SK-N-SH (cell line): ENCODE measurements at regions not wholly inside any gene's neighbourhood (a gene's known extent, or its start where the extent isn't known, plus 50 kb on each side); places are given as distances from the start of the nearest gene placed in this dataset.

Experiments
- CTCF ChIA-PET: fragments of 300-600, 350-600 bp; formaldehyde crosslinking; extraction: SDS; loops from one replicate; lab custom pipeline; 2021; lab: Yijun Ruan, JAX
- POLR2A ChIA-PET: fragments of 350-600 bp; sonication (Branson Sonifier 250); formaldehyde crosslinking; extraction: SDS; loops from one replicate; lab custom pipeline; 2020; ENCODE audit warnings: antibody characterized with exemption, inconsistent platforms; lab: Yijun Ruan, JAX
- DNase-seq: peaks from one replicate; pipeline ENCODE4 v3.0.0; 2012
- H2AFZ ChIP-seq: fragments of 200-600 bp; sonication (generic); 2 replicates; pipeline ENCODE4 v1.8.1; 2016; ENCODE audit warnings: antibody characterized with exemption, mild to moderate bottlenecking, low read depth
- H3F3A ChIP-seq: fragments of 200-600 bp; sonication (generic); replicated peaks from 2 replicates; pipeline ENCODE3; 2016; ENCODE audit warnings: antibody characterized with exemption, mild to moderate bottlenecking; ENCODE audit not compliant: insufficient read depth
- H3K27ac ChIP-seq, 2 experiments: fragments of 200-500 bp in 1 of 2; fragments of 200-600 bp in 1 of 2; sonication (Bioruptor generic) in 1 of 2; sonication (generic), shearing (Covaris generic) in 1 of 2; 2 replicates each; pipeline versions ENCODE4 v1.5.1 to v1.6.1; 2014 to 2016; ENCODE audit warnings: low read depth in 2 of 2, inconsistent platforms in 1 of 2, low read length in 1 of 2, mild to moderate bottlenecking in 1 of 2, mixed read lengths in 1 of 2
- H3K27me3 ChIP-seq: fragments of 200-600 bp; sonication (generic), shearing (Covaris generic); 2 replicates; pipeline ENCODE4 v1.6.1; 2016; ENCODE audit warnings: mixed run types; ENCODE audit not compliant: insufficient read depth
- H3K36me3 ChIP-seq, 2 experiments: fragments of 200-500 bp in 1 of 2; fragments of 200-600 bp in 1 of 2; sonication (Bioruptor generic) in 1 of 2; sonication (generic) in 1 of 2; replicated peaks in 1 of 2; 2 replicates each; pipeline versions ENCODE3 to v1.5.1; 2014 to 2016; ENCODE audit warnings: low read length in 1 of 2, mild to moderate bottlenecking in 1 of 2; ENCODE audit not compliant: insufficient read depth in 2 of 2, control insufficient read depth in 1 of 2
- H3K4me1 ChIP-seq, 2 experiments: fragments of 200-500 bp in 1 of 2; fragments of 200-600 bp in 1 of 2; sonication (Bioruptor generic) in 1 of 2; sonication (generic), shearing (Covaris generic) in 1 of 2; 2 replicates each; pipeline versions ENCODE4 v1.5.1 to v1.6.1; 2014 to 2016; ENCODE audit warnings: low read depth in 1 of 2, low read length in 1 of 2, mixed run types in 1 of 2; ENCODE audit not compliant: insufficient read depth in 2 of 2, control insufficient read depth in 1 of 2
- H3K4me2 ChIP-seq: fragments of 200-600 bp; sonication (generic), shearing (Covaris generic); 2 replicates; pipeline ENCODE4 v1.6.1; 2017; ENCODE audit warnings: mixed run types
- H3K4me3 ChIP-seq, 2 experiments: fragments of 200-500 bp in 1 of 2; fragments of 200-600 bp in 1 of 2; sonication (Bioruptor generic) in 1 of 2; sonication (generic), shearing (Covaris generic) in 1 of 2; 2 replicates each; pipeline versions ENCODE4 v1.5.1 to v1.8.1; 2014 to 2016; ENCODE audit warnings: low read depth in 2 of 2, inconsistent platforms in 1 of 2, low read length in 1 of 2, mild to moderate bottlenecking in 1 of 2, mixed read lengths in 1 of 2, moderate library complexity in 1 of 2
- H3K79me2 ChIP-seq: fragments of 200-600 bp; sonication (generic); 2 replicates; pipeline ENCODE4 v1.8.1; 2017; ENCODE audit warnings: mild to moderate bottlenecking; ENCODE audit not compliant: insufficient read depth
- H3K9ac ChIP-seq: fragments of 200-600 bp; sonication (generic); 2 replicates; pipeline ENCODE4 v1.6.1; 2017; ENCODE audit warnings: mixed run types
- H3K9me2 ChIP-seq: fragments of 200-600 bp; sonication (generic); 2 replicates; pipeline ENCODE4 v1.6.1; 2017; ENCODE audit warnings: mixed run types
- H3K9me3 ChIP-seq: fragments of 200-600 bp; sonication (generic); 2 replicates; pipeline ENCODE4 v1.6.1; 2017; ENCODE audit warnings: mixed run types, mild to moderate bottlenecking, moderate library complexity
- H4K20me1 ChIP-seq: fragments of 200-600 bp; sonication (generic); 2 replicates; pipeline ENCODE4 v1.6.1; 2017; ENCODE audit warnings: mild to moderate bottlenecking, mixed run types; ENCODE audit not compliant: insufficient read depth
- CHD2 ChIP-seq: fragments of 150-350 bp; IDR thresholded peaks from 2 replicates; pipeline ENCODE4 v1.6.1; 2018; ENCODE audit warnings: low read length; ENCODE audit not compliant: partially characterized antibody
- ELF1 ChIP-seq: IDR thresholded peaks from 2 replicates; pipeline ENCODE4 v1.4.0; 2012
- FOXM1 ChIP-seq: IDR thresholded peaks from 2 replicates; pipeline ENCODE4 v1.4.0; 2012; ENCODE audit warnings: low read depth, mild to moderate bottlenecking
- MEF2A ChIP-seq: IDR thresholded peaks from 2 replicates; pipeline ENCODE4 v1.4.0; 2012; ENCODE audit warnings: low read depth, borderline replicate concordance
- NFIC ChIP-seq: IDR thresholded peaks from 2 replicates; pipeline ENCODE4 v1.4.0; 2012; ENCODE audit warnings: borderline replicate concordance
- NRF1 ChIP-seq: IDR thresholded peaks from 2 replicates; pipeline ENCODE4 v1.6.1; 2012; ENCODE audit warnings: low read depth, mild to moderate bottlenecking, low read length
- RCOR1 ChIP-seq: fragments of 150-350 bp; IDR thresholded peaks from 2 replicates; pipeline ENCODE4 v1.6.1; 2017; ENCODE audit warnings: antibody characterized with exemption, low read length
- RXRA ChIP-seq: IDR thresholded peaks from 2 replicates; pipeline ENCODE4 v1.4.0; 2012; ENCODE audit warnings: low read depth, mild to moderate bottlenecking, borderline replicate concordance
- SIN3A ChIP-seq: IDR thresholded peaks from 2 replicates; pipeline ENCODE4 v1.6.1; 2012; ENCODE audit warnings: low read depth, mild to moderate bottlenecking, low read length, moderate library complexity, borderline replicate concordance
- TAF1 ChIP-seq: IDR thresholded peaks from 2 replicates; pipeline ENCODE4 v1.6.1; 2012; ENCODE audit warnings: low read depth, mild to moderate bottlenecking, low read length, moderate library complexity, borderline replicate concordance
- USF1 ChIP-seq: IDR thresholded peaks from 2 replicates; pipeline ENCODE4 v1.4.0; 2012; ENCODE audit warnings: low read depth, borderline replicate concordance
- USF2 ChIP-seq: fragments of 150-350 bp; IDR thresholded peaks from 2 replicates; pipeline ENCODE4 v1.6.1; 2017; ENCODE audit warnings: antibody characterized with exemption, low read length, low read depth, borderline replicate concordance
- ZBTB33 ChIP-seq: IDR thresholded peaks from 2 replicates; pipeline ENCODE4 v1.4.0; 2012; ENCODE audit warnings: low read depth, borderline replicate concordance
- WGBS: methylation state at CpG from one replicate; pipeline ENCODE4 v1.1.6; 2017; ENCODE audit warnings: low lambda C conversion rate; 5-methylcytosine and 5-hydroxymethylcytosine counted together
- TF ChIP-seq, protein P1 (sequence below): fragments of 200-600 bp; sonication (generic); IDR thresholded peaks from 2 replicates; pipeline ENCODE4 v1.6.1; 2017; ENCODE audit warnings: antibody characterized with exemption, mild to moderate bottlenecking, moderate library complexity
- TF ChIP-seq, protein P2 (sequence below): IDR thresholded peaks from 2 replicates; pipeline ENCODE4 v1.6.1; 2012; ENCODE audit warnings: mild to moderate bottlenecking, low read depth, low read length, moderate library complexity

- Histone ChIP-seq H3K9me3 (no peaks in the 10 kb centered on the region), H3K9me2 (no peaks in the 10 kb centered on the region), H3K79me2 (no peaks in the 10 kb centered on the region), H3F3A (no peaks in the 10 kb centered on the region), H3K27me3 (no peaks in the 10 kb centered on the region), H3K9ac (no peak overlapping the region), H3K27ac (no peak overlapping the region), H3K4me2 (no peak overlapping the region), H4K20me1 (no peaks in the 10 kb centered on the region), H3K4me3 (no peak overlapping the region), H2AFZ (no peak overlapping the region), H3K36me3 (no peaks in the 10 kb centered on the region), H3K4me1 (peaks cover 4 to 42% of the 10 kb centered on the region in 2 experiments; a peak in 3 of 4 replicates)
- 96% methylated on average over 6 of the region's 6 CpGs for WGBS
- TF ChIP-seq FOXM1 (no peak), USF1 (no peak), USF2 (no peak), ZBTB33 (no peak), NFIC (no peak), RCOR1 (no peak), CHD2 (no peak), MEF2A (no peak), ELF1 (no peak), NRF1 (no peak), SIN3A (no peak), TAF1 (no peak), RXRA (no peak)
- TF ChIP-seq, protein P1, sequence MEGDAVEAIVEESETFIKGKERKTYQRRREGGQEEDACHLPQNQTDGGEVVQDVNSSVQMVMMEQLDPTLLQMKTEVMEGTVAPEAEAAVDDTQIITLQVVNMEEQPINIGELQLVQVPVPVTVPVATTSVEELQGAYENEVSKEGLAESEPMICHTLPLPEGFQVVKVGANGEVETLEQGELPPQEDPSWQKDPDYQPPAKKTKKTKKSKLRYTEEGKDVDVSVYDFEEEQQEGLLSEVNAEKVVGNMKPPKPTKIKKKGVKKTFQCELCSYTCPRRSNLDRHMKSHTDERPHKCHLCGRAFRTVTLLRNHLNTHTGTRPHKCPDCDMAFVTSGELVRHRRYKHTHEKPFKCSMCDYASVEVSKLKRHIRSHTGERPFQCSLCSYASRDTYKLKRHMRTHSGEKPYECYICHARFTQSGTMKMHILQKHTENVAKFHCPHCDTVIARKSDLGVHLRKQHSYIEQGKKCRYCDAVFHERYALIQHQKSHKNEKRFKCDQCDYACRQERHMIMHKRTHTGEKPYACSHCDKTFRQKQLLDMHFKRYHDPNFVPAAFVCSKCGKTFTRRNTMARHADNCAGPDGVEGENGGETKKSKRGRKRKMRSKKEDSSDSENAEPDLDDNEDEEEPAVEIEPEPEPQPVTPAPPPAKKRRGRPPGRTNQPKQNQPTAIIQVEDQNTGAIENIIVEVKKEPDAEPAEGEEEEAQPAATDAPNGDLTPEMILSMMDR = no peak
- TF ChIP-seq, protein P2, sequence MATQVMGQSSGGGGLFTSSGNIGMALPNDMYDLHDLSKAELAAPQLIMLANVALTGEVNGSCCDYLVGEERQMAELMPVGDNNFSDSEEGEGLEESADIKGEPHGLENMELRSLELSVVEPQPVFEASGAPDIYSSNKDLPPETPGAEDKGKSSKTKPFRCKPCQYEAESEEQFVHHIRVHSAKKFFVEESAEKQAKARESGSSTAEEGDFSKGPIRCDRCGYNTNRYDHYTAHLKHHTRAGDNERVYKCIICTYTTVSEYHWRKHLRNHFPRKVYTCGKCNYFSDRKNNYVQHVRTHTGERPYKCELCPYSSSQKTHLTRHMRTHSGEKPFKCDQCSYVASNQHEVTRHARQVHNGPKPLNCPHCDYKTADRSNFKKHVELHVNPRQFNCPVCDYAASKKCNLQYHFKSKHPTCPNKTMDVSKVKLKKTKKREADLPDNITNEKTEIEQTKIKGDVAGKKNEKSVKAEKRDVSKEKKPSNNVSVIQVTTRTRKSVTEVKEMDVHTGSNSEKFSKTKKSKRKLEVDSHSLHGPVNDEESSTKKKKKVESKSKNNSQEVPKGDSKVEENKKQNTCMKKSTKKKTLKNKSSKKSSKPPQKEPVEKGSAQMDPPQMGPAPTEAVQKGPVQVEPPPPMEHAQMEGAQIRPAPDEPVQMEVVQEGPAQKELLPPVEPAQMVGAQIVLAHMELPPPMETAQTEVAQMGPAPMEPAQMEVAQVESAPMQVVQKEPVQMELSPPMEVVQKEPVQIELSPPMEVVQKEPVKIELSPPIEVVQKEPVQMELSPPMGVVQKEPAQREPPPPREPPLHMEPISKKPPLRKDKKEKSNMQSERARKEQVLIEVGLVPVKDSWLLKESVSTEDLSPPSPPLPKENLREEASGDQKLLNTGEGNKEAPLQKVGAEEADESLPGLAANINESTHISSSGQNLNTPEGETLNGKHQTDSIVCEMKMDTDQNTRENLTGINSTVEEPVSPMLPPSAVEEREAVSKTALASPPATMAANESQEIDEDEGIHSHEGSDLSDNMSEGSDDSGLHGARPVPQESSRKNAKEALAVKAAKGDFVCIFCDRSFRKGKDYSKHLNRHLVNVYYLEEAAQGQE = no peak
- POLR2A ChIA-PET = no interaction called here
- CTCF ChIA-PET = interaction anchor here (1.4 kb wide), 1 partner anchor 10 kb away, joined by 5 read pairs; no protein-coding TSS in a partner anchor
- no peak for DNase-seq
These were observed 127.6 kb downstream of the SLC25A47 start for GRCh38 chr14:100450736-100451135.
